ENCODE measurements at regions not wholly inside any gene's neighbourhood (a gene's known extent, or its start where the extent isn't known, plus 50 kb on each side); places are given as distances from the start of the nearest gene placed in this dataset.

DNA sequence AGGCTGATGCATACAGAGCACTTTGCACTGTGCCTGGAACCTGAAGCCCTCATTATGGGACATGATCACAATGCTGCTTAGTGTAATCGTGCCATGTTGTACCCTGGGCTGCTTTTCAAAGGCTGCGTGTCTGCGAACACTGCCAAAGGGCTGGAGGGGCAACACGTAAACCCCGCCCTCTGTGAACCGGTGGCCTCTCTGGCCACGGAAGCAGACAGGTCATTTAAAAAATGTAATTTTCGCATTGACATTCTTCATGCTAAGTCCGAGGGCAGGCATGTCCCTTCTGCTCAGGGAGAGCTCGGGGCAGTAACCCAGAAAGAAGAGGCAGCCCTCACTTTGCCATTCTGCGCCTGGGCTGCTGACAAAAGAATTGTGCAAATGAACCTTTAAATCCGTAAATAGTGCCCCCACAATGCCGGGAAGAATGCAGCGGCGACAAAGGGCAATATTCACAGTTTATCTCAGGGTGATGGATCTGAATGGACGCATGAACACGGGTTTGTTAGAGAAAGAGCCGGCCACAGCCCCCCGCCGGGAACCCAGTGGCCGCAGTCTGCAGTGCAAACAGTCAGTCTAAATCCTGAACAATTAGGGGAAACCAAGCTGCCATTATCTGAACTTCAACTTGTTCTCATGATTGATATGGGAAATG, 226.1 kb downstream of the MYCN start:
- 49% methylated on average over 21 of the region's 21 CpGs for WGBS
- no peak for DNase-seq (ENCODE audit: low spot score)
- Histone ChIP-seq H3K4me3 (ENCODE audit: low read depth in 1 of 3, low read length in 3 of 3) (no peak overlapping the region), H3K36me3 (ENCODE audit: control insufficient read depth in 4 of 4, insufficient read depth in 3 of 4, low read depth in 1 of 4, low read length in 3 of 4) (no peaks in the 10 kb centered on the region), H3K9ac (ENCODE audit: low read depth in 1 of 2, low read length in 2 of 2) (no peak overlapping the region), H3K27me3 (ENCODE audit: control insufficient read depth in 4 of 4, insufficient read depth in 4 of 4, low read length in 3 of 4) (no peaks in the 10 kb centered on the region), H3K9me3 (ENCODE audit: control insufficient read depth in 4 of 4, low read length in 3 of 4) (peaks cover 0 to 1% (median 0%) of the 10 kb centered on the region in 4 donors), H3K4me1 (ENCODE audit: control insufficient read depth in 4 of 4, insufficient read depth in 4 of 4, low read length in 3 of 4) (no peaks in the 10 kb centered on the region), H3K27ac (ENCODE audit: low read depth in 1 of 2, low read length in 2 of 2) (no peak overlapping the region)
- no peak for TF ChIP-seq SP1 (IDR thresholded peaks at IDR 0.05)
- no peak for TF ChIP-seq HNF4A (conservative IDR thresholded peaks at IDR 0.05)
- no peak for TF ChIP-seq RXRA (IDR thresholded peaks at IDR 0.05)
- TF ChIP-seq, protein P1, sequence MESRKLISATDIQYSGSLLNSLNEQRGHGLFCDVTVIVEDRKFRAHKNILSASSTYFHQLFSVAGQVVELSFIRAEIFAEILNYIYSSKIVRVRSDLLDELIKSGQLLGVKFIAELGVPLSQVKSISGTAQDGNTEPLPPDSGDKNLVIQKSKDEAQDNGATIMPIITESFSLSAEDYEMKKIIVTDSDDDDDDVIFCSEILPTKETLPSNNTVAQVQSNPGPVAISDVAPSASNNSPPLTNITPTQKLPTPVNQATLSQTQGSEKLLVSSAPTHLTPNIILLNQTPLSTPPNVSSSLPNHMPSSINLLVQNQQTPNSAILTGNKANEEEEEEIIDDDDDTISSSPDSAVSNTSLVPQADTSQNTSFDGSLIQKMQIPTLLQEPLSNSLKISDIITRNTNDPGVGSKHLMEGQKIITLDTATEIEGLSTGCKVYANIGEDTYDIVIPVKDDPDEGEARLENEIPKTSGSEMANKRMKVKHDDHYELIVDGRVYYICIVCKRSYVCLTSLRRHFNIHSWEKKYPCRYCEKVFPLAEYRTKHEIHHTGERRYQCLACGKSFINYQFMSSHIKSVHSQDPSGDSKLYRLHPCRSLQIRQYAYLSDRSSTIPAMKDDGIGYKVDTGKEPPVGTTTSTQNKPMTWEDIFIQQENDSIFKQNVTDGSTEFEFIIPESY (IDR thresholded peaks at IDR 0.05): no peak
- no peak for TF ChIP-seq YY1 (IDR thresholded peaks at IDR 0.05)
- no peak for TF ChIP-seq FOXA2 (IDR thresholded peaks at IDR 0.05)
- TF ChIP-seq HNF4G (IDR thresholded peaks at IDR 0.05): no peak
- TF ChIP-seq EGR1 (IDR thresholded peaks at IDR 0.05; ENCODE audit: low read depth in 2 of 2): no peak
- TF ChIP-seq, protein P2, sequence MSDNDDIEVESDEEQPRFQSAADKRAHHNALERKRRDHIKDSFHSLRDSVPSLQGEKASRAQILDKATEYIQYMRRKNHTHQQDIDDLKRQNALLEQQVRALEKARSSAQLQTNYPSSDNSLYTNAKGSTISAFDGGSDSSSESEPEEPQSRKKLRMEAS (IDR thresholded peaks at IDR 0.05): no peak
- no peak for TF ChIP-seq JUND (IDR thresholded peaks at IDR 0.05)
- TF ChIP-seq, protein P3, sequence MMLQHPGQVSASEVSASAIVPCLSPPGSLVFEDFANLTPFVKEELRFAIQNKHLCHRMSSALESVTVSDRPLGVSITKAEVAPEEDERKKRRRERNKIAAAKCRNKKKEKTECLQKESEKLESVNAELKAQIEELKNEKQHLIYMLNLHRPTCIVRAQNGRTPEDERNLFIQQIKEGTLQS (IDR thresholded peaks at IDR 0.05): no peak
- no peak for TF ChIP-seq NR2F2 (IDR thresholded peaks at IDR 0.05)
- TF ChIP-seq, protein P4, sequence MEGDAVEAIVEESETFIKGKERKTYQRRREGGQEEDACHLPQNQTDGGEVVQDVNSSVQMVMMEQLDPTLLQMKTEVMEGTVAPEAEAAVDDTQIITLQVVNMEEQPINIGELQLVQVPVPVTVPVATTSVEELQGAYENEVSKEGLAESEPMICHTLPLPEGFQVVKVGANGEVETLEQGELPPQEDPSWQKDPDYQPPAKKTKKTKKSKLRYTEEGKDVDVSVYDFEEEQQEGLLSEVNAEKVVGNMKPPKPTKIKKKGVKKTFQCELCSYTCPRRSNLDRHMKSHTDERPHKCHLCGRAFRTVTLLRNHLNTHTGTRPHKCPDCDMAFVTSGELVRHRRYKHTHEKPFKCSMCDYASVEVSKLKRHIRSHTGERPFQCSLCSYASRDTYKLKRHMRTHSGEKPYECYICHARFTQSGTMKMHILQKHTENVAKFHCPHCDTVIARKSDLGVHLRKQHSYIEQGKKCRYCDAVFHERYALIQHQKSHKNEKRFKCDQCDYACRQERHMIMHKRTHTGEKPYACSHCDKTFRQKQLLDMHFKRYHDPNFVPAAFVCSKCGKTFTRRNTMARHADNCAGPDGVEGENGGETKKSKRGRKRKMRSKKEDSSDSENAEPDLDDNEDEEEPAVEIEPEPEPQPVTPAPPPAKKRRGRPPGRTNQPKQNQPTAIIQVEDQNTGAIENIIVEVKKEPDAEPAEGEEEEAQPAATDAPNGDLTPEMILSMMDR (IDR thresholded peaks at IDR 0.05; ENCODE audit: low read depth, low read length, missing input control): no peak

DNA sequence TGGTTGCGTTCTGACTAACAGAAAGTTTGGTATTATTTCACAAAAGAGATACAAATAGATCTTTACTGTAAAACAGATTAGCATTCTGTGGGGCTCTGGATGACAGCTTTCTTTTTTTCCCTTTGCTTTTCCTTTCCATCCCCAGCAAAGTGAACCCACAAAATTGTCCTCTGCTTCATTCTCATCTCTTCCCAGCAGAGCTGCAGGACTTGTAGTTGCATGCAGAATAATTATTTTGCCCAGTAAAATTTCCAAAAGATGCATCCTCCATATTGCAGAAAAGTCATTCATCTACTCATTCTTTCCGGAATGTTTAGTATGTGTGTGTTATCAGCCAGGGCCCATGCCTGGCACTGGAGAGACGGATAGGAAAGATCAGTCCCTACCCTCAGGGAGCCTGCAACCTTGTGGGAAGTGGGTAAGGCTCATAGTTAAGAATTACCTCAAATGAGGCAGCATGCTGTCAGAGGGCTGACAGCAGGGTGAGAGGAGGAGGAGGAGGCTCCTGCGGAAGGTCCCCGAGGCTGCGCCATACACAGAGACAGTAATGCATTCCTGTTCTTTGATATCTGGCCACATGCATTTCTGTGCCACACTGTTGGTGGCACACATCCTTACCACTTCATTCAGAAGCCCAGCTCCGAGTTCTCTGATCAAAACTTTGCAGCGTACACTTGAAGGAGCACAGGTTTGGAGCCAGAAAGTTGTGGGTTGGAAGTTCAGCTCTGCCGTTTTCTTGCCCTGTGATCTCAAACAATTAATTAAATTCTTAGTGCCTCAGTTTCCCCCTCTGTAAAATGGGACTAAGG, 225.4 kb downstream of the MYCN start:
- Histone ChIP-seq H3K9me3 (ENCODE audit: control insufficient read depth in 4 of 4, low read length in 3 of 4) (peaks cover 0 to 1% (median 0%) of the 10 kb centered on the region in 4 donors), H3K27me3 (ENCODE audit: control insufficient read depth in 4 of 4, insufficient read depth in 4 of 4, low read length in 3 of 4) (no peaks in the 10 kb centered on the region), H3K4me3 (ENCODE audit: low read depth in 1 of 3, low read length in 3 of 3) (no peak overlapping the region), H3K9ac (ENCODE audit: low read depth in 1 of 2, low read length in 2 of 2) (no peak overlapping the region), H3K4me1 (ENCODE audit: control insufficient read depth in 4 of 4, insufficient read depth in 4 of 4, low read length in 3 of 4) (no peaks in the 10 kb centered on the region), H3K36me3 (ENCODE audit: control insufficient read depth in 4 of 4, insufficient read depth in 3 of 4, low read depth in 1 of 4, low read length in 3 of 4) (no peaks in the 10 kb centered on the region), H3K27ac (ENCODE audit: low read depth in 1 of 2, low read length in 2 of 2) (no peak overlapping the region)
- DNase-seq (ENCODE audit: low spot score): no peak
- 84% methylated on average over 9 of the region's 9 CpGs for WGBS
- TF ChIP-seq, protein P1 (IDR thresholded peaks at IDR 0.05): no peak
- TF ChIP-seq NR2F2 (IDR thresholded peaks at IDR 0.05) (no peak), HNF4G (IDR thresholded peaks at IDR 0.05) (no peak), YY1 (IDR thresholded peaks at IDR 0.05) (no peak), TAF1 (conservative IDR thresholded peaks at IDR 0.05) (no peak), RAD21 (IDR thresholded peaks at IDR 0.05) (no peak), FOXA1 (IDR thresholded peaks at IDR 0.05) (no peak), FOXA2 (IDR thresholded peaks at IDR 0.05) (no peak), JUND (IDR thresholded peaks at IDR 0.05) (no peak), SP1 (IDR thresholded peaks at IDR 0.05) (no peak)
- TF ChIP-seq, protein P2 (IDR thresholded peaks at IDR 0.05): no peak
- TF ChIP-seq, protein P3 (IDR thresholded peaks at IDR 0.05): no peak
- TF ChIP-seq, protein P5, sequence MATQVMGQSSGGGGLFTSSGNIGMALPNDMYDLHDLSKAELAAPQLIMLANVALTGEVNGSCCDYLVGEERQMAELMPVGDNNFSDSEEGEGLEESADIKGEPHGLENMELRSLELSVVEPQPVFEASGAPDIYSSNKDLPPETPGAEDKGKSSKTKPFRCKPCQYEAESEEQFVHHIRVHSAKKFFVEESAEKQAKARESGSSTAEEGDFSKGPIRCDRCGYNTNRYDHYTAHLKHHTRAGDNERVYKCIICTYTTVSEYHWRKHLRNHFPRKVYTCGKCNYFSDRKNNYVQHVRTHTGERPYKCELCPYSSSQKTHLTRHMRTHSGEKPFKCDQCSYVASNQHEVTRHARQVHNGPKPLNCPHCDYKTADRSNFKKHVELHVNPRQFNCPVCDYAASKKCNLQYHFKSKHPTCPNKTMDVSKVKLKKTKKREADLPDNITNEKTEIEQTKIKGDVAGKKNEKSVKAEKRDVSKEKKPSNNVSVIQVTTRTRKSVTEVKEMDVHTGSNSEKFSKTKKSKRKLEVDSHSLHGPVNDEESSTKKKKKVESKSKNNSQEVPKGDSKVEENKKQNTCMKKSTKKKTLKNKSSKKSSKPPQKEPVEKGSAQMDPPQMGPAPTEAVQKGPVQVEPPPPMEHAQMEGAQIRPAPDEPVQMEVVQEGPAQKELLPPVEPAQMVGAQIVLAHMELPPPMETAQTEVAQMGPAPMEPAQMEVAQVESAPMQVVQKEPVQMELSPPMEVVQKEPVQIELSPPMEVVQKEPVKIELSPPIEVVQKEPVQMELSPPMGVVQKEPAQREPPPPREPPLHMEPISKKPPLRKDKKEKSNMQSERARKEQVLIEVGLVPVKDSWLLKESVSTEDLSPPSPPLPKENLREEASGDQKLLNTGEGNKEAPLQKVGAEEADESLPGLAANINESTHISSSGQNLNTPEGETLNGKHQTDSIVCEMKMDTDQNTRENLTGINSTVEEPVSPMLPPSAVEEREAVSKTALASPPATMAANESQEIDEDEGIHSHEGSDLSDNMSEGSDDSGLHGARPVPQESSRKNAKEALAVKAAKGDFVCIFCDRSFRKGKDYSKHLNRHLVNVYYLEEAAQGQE (IDR thresholded peaks at IDR 0.05): no peak
